H9 (cell line): ENCODE measurements at regions not wholly inside any gene's neighbourhood (a gene's known extent, or its start where the extent isn't known, plus 50 kb on each side); places are given as distances from the start of the nearest gene placed in this dataset.

Source experiments
- DNase-seq: peaks from one replicate; pipeline ENCODE4 v3.0.0-alpha.2; 2017
- H2AFZ ChIP-seq: one replicate; pipeline ENCODE4 v1.6.1; 2013; ENCODE audit warnings: mild to moderate bottlenecking, low read length, control low read depth, moderate library complexity
- H2AK5ac ChIP-seq: 2 replicates; pipeline ENCODE4 v1.6.1; 2013; ENCODE audit warnings: low read length, control low read depth, mixed read lengths; ENCODE audit not compliant: insufficient read length
- H2BK120ac ChIP-seq: one replicate; pipeline ENCODE4 v1.6.1; 2013; ENCODE audit warnings: low read depth, mild to moderate bottlenecking, low read length, control low read depth, inconsistent platforms; ENCODE audit not compliant: poor library complexity, severe bottlenecking
- H2BK12ac ChIP-seq: 2 replicates; pipeline ENCODE4 v1.6.1; 2013; ENCODE audit warnings: low read length, control low read depth, mixed read lengths, low read depth; ENCODE audit not compliant: insufficient read length
- H2BK15ac ChIP-seq: 2 replicates; pipeline ENCODE4 v1.6.1; 2013; ENCODE audit warnings: low read depth, low read length, control low read depth
- H2BK20ac ChIP-seq: one replicate; pipeline ENCODE4 v1.6.1; 2013; ENCODE audit warnings: low read depth, mild to moderate bottlenecking, low read length, control low read depth, inconsistent platforms; ENCODE audit not compliant: poor library complexity, severe bottlenecking
- H2BK5ac ChIP-seq: 2 replicates; pipeline ENCODE4 v1.6.1; 2013; ENCODE audit warnings: low read length, control low read depth, mixed read lengths; ENCODE audit not compliant: insufficient read length
- H3K14ac ChIP-seq: 2 replicates; pipeline ENCODE4 v1.6.1; 2013; ENCODE audit warnings: low read length, control low read depth; ENCODE audit not compliant: insufficient read depth
- H3K18ac ChIP-seq: 2 replicates; pipeline ENCODE4 v1.6.1; 2013; ENCODE audit warnings: low read depth, mild to moderate bottlenecking, mixed read lengths, low read length, control low read depth; ENCODE audit not compliant: insufficient read length
- H3K23ac ChIP-seq: 2 replicates; pipeline ENCODE4 v1.6.1; 2013; ENCODE audit warnings: low read length, control low read depth, mixed read lengths, low read depth; ENCODE audit not compliant: insufficient read length
- H3K23me2 ChIP-seq: 2 replicates; pipeline ENCODE4 v1.6.1; 2013; ENCODE audit warnings: low read depth, mild to moderate bottlenecking, mixed read lengths, low read length, control low read depth; ENCODE audit not compliant: insufficient read length, poor library complexity, severe bottlenecking
- H3K27ac ChIP-seq: 2 replicates; pipeline ENCODE4 v1.5.1; 2013; ENCODE audit warnings: low read length, control low read depth, mixed read lengths, low read depth; ENCODE audit not compliant: insufficient read length
- H3K27me3 ChIP-seq: 2 replicates; pipeline ENCODE4 v1.6.1; 2013; ENCODE audit warnings: low read length, control low read depth, inconsistent platforms; ENCODE audit not compliant: insufficient read depth
- H3K4ac ChIP-seq: 2 replicates; pipeline ENCODE4 v1.6.1; 2013; ENCODE audit warnings: low read depth, mild to moderate bottlenecking, control low read depth, inconsistent platforms, low read length, moderate library complexity
- H3K4me1 ChIP-seq: 2 replicates; pipeline ENCODE4 v1.6.1; 2013; ENCODE audit warnings: low read length, control low read depth, inconsistent platforms; ENCODE audit not compliant: insufficient read depth
- H3K4me2 ChIP-seq: 2 replicates; pipeline ENCODE4 v1.6.1; 2013; ENCODE audit warnings: low read length, control low read depth, mixed read lengths; ENCODE audit not compliant: insufficient read length, insufficient read depth
- H3K56ac ChIP-seq: 2 replicates; pipeline ENCODE4 v1.6.1; 2013; ENCODE audit warnings: low read depth, mild to moderate bottlenecking, mixed read lengths, low read length, control low read depth; ENCODE audit not compliant: insufficient read length
- H3K79me1 ChIP-seq: 2 replicates; pipeline ENCODE4 v1.6.1; 2013; ENCODE audit warnings: low read depth, mild to moderate bottlenecking, moderate library complexity, low read length, control low read depth, inconsistent platforms; ENCODE audit not compliant: insufficient read depth, poor library complexity, severe bottlenecking
- H3K79me2 ChIP-seq: 2 replicates; pipeline ENCODE4 v1.6.1; 2013; ENCODE audit warnings: low read length, control low read depth, inconsistent platforms; ENCODE audit not compliant: insufficient read depth
- H3K9ac ChIP-seq: 2 replicates; pipeline ENCODE4 v1.6.1; 2013; ENCODE audit warnings: low read length, control low read depth, mixed read lengths; ENCODE audit not compliant: insufficient read length; ENCODE audit errors: extremely low read depth
- H3K9me3 ChIP-seq: one replicate; pipeline ENCODE4 v1.6.1; 2013; ENCODE audit warnings: low read depth, low read length, inconsistent platforms; ENCODE audit not compliant: control insufficient read depth
- H3T11ph ChIP-seq: one replicate; pipeline ENCODE4 v1.6.1; 2013; ENCODE audit warnings: mild to moderate bottlenecking, low read length, control low read depth, inconsistent platforms
- H4K20me1 ChIP-seq: one replicate; pipeline ENCODE4 v1.6.1; 2013; ENCODE audit not compliant: control insufficient read depth, insufficient read length, insufficient read depth
- H4K5ac ChIP-seq: 2 replicates; pipeline ENCODE4 v1.6.1; 2013; ENCODE audit warnings: low read depth, mild to moderate bottlenecking, mixed read lengths, low read length, control low read depth; ENCODE audit not compliant: insufficient read length
- H4K8ac ChIP-seq: replicated peaks from 2 replicates; pipeline ENCODE4 v1.6.1; 2013; ENCODE audit warnings: low read length, control low read depth, mixed read lengths, low read depth; ENCODE audit not compliant: insufficient read length
- H4K91ac ChIP-seq: 2 replicates; pipeline ENCODE4 v1.6.1; 2013; ENCODE audit warnings: low read depth, mild to moderate bottlenecking, moderate library complexity, mixed read lengths, low read length, control low read depth; ENCODE audit not compliant: insufficient read length
- H3K27ac Mint-ChIP-seq, 3 experiments: 2 replicates in 2 of 3; 3 replicates in 1 of 3; pipeline ENCODE4 v1.8.0; 2020 to 2021; ENCODE audit warnings: mixed read lengths in 3 of 3, mild to moderate bottlenecking in 1 of 3, moderate library complexity in 1 of 3
- H3K27me3 Mint-ChIP-seq: 2 replicates; pipeline ENCODE4 v1.8.0; 2021; ENCODE audit warnings: low read depth, mild to moderate bottlenecking, moderate library complexity, mixed read lengths
- H3K36me3 Mint-ChIP-seq, 3 experiments: 2 replicates in 2 of 3; 3 replicates in 1 of 3; pipeline ENCODE4 v1.8.0; 2020 to 2021; ENCODE audit warnings: low read depth in 3 of 3, mixed read lengths in 3 of 3; ENCODE audit not compliant: insufficient read depth in 1 of 3
- H3K4me1 Mint-ChIP-seq, 2 experiments: 2 replicates each; pipeline ENCODE4 v1.8.0; 2020; ENCODE audit warnings: mixed read lengths in 2 of 2
- H3K4me3 Mint-ChIP-seq, 2 experiments: 2 replicates in 1 of 2; 3 replicates in 1 of 2; pipeline ENCODE4 v1.8.0; 2020 to 2021; ENCODE audit warnings: mild to moderate bottlenecking in 2 of 2, mixed read lengths in 2 of 2, moderate library complexity in 1 of 2
- H3K9me3 Mint-ChIP-seq, 2 experiments: 2 replicates in 1 of 2; 3 replicates in 1 of 2; pipeline ENCODE4 v1.8.0; 2020; ENCODE audit warnings: mild to moderate bottlenecking in 2 of 2, mixed read lengths in 2 of 2, moderate library complexity in 1 of 2
- CTCF ChIP-seq: fragments of 200-600 bp; sonication (generic); conservative IDR thresholded peaks from 3 replicates; pipeline ENCODE4 v1.8.0; 2021; ENCODE audit warnings: antibody characterized with exemption, mild to moderate bottlenecking
- WGBS: extraction: QIAGEN DNeasy Blood & Tissue Kit; methylation state at CpG from one replicate; pipeline ENCODE4 v1.1.7; 2013; ENCODE audit warnings: missing lambda C conversion rate, low lambda C conversion rate, mixed read lengths; ENCODE audit not compliant: insufficient read length; ENCODE audit errors: extremely low coverage; 5-methylcytosine and 5-hydroxymethylcytosine counted together

GRCh38 chr7:91559947-91560346, 295.7 kb downstream of the FZD1 start:
- Histone ChIP-seq H3K23me2 (no peaks in the 10 kb centered on the region), H4K91ac (no peak overlapping the region), H4K5ac (no peak overlapping the region), H3T11ph (no peak overlapping the region), H4K8ac (no peak overlapping the region), H2BK20ac (no peak overlapping the region), H2AFZ (no peak overlapping the region), H3K18ac (no peak overlapping the region), H3K4me1 (no peaks in the 10 kb centered on the region), H3K56ac (no peak overlapping the region), H2BK15ac (no peak overlapping the region), H3K23ac (no peak overlapping the region), H2BK120ac (no peak overlapping the region), H2AK5ac (no peak overlapping the region), H3K9ac (no peak overlapping the region), H3K27me3 (no peaks in the 10 kb centered on the region), H3K79me1 (no peaks in the 10 kb centered on the region), H4K20me1 (no peaks in the 10 kb centered on the region), H3K9me3 (no peaks in the 10 kb centered on the region), H3K14ac (no peak overlapping the region), H2BK12ac (no peak overlapping the region), H3K4me2 (no peak overlapping the region), H3K4ac (no peak overlapping the region), H2BK5ac (no peak overlapping the region), H3K27ac (no peak overlapping the region), H3K79me2 (no peaks in the 10 kb centered on the region)
- Mint-ChIP-seq H3K4me1 (peaks cover 7 to 11% of the 10 kb centered on the region in 2 experiments), H3K27me3 (no peaks in the 10 kb centered on the region), H3K36me3 (no peaks in the 10 kb centered on the region), H3K4me3 (no peak overlapping the region), H3K9me3 (no peaks in the 10 kb centered on the region), H3K27ac (no peak overlapping the region)
- DNase-seq = no peak
- WGBS = no CpG with 5 or more reads among the region's 2 CpGs
- TF ChIP-seq CTCF = no peak
